HepG2 (cell line): ENCODE measurements at regions not wholly inside any gene's neighbourhood (a gene's known extent, or its start where the extent isn't known, plus 50 kb on each side); places are given as distances from the start of the nearest gene placed in this dataset.

ENCODE experiments used
- ATAC-seq: fragments of 200-7000 bp; cut with Tn5 transposase; 3 replicates; pipeline ENCODE4 v1.9.1; 2020; ENCODE audit warnings: mild to moderate bottlenecking, moderate library complexity
- BruUV-seq: library from RNA; stranded (reverse); fragments of 400-500 nt; replicated peaks from 2 replicates; lab custom pipeline; 2021; lab: Mats Ljungman, UMichigan
- CTCF ChIA-PET: fragments of 300-600 bp; formaldehyde crosslinking; extraction: SDS; loops from one replicate; lab custom pipeline; 2021; ENCODE audit warnings: low total read pairs, inconsistent platforms, low intra/inter-chr PET ratio; lab: Yijun Ruan, JAX
- POLR2A ChIA-PET: fragments of 350-600 bp; sonication (Branson Sonifier 250); formaldehyde crosslinking; loops from one replicate; lab custom pipeline; 2020; ENCODE audit warnings: antibody characterized with exemption, inconsistent platforms; lab: Yijun Ruan, JAX
- DNase-seq: peaks from one replicate; pipeline ENCODE4 v3.0.0-alpha.2; 2015; ENCODE audit warnings: low spot score
- FAIRE-seq: peaks from 3 replicates; lab custom pipeline; 2011; peaks lifted over from hg19 to GRCh38; lab: Jason Lieb, UNC
- H2AFZ ChIP-seq: one replicate; pipeline ENCODE4 v1.6.1; 2011; ENCODE audit warnings: low read length, inconsistent platforms
- H3K27ac ChIP-seq: fragments of 300-600 bp; 3 replicates; pipeline ENCODE4 v1.8.0; 2011; ENCODE audit warnings: mixed run types, mild to moderate bottlenecking, mixed read lengths, low read length, inconsistent platforms; ENCODE audit not compliant: insufficient read depth; ENCODE audit errors: extremely low read length
- H3K27me3 ChIP-seq, 2 experiments: fragments of 200-600 bp in 1 of 2; 2 replicates in 1 of 2; 3 replicates in 1 of 2; pipeline versions ENCODE4 v1.6.0 to v1.8.0; 2011; ENCODE audit warnings: low read length in 2 of 2, mild to moderate bottlenecking in 2 of 2, moderate library complexity in 2 of 2, inconsistent platforms in 1 of 2; ENCODE audit not compliant: insufficient read depth in 2 of 2, control insufficient read depth in 1 of 2
- H3K36me3 ChIP-seq, 2 experiments: fragments of 200-600 bp in 1 of 2; replicated peaks in 1 of 2; 2 replicates in 1 of 2; 3 replicates in 1 of 2; pipeline versions ENCODE4 v1.5.1 to v1.8.0; 2011; ENCODE audit warnings: low read length in 2 of 2, inconsistent platforms in 1 of 2; ENCODE audit not compliant: insufficient read depth in 2 of 2, control insufficient read depth in 1 of 2
- H3K4me1 ChIP-seq: 2 replicates; pipeline ENCODE4 v1.5.1; 2012; ENCODE audit warnings: low read length, inconsistent platforms; ENCODE audit not compliant: insufficient read depth
- H3K4me2 ChIP-seq: 2 replicates; pipeline ENCODE4 v1.6.0; 2011; ENCODE audit warnings: low read depth, low read length, inconsistent platforms
- H3K4me3 ChIP-seq, 3 experiments: fragments of 200-600 bp in 1 of 3; sonication (generic), shearing (Covaris generic) in 1 of 3; replicated peaks in 1 of 3; 2 replicates each; pipeline ENCODE4 v1.5.1; 2011 to 2016; ENCODE audit warnings: low read length in 3 of 3, inconsistent platforms in 2 of 3, low read depth in 2 of 3, mild to moderate bottlenecking in 2 of 3, control low read depth in 1 of 3, mixed read lengths in 1 of 3; ENCODE audit not compliant: insufficient read depth in 1 of 3
- H3K79me2 ChIP-seq: one replicate; pipeline ENCODE4 v1.6.1; 2011; ENCODE audit warnings: low read length, inconsistent platforms; ENCODE audit not compliant: insufficient read depth
- H3K9ac ChIP-seq: 2 replicates; pipeline ENCODE4 v1.6.0; 2011; ENCODE audit warnings: mild to moderate bottlenecking, low read depth, low read length, inconsistent platforms; ENCODE audit not compliant: insufficient read depth
- H3K9me3 ChIP-seq: 2 replicates; pipeline ENCODE4 v1.5.1; 2012; ENCODE audit warnings: mild to moderate bottlenecking, low read length
- H4K20me1 ChIP-seq: 2 replicates; pipeline ENCODE4 v1.6.0; 2011; ENCODE audit warnings: inconsistent platforms, mild to moderate bottlenecking, low read length, moderate library complexity; ENCODE audit not compliant: insufficient read depth
- CCDC6 ChIP-seq: sonication (generic); formaldehyde crosslinking; IDR thresholded peaks from 2 replicates; pipeline ENCODE4 v1.8.1; 2022; ENCODE audit warnings: mild to moderate bottlenecking, missing genetic modification reagents, moderate library complexity
- FOXA3 ChIP-seq: IDR thresholded peaks from 2 replicates; pipeline ENCODE4 v1.6.1; 2016; ENCODE audit warnings: missing genetic modification reagents, missing compliant biosample characterization
- GTF3A ChIP-seq: sonication (generic); formaldehyde crosslinking; conservative IDR thresholded peaks from 2 replicates; pipeline ENCODE4 v1.4.0; 2020; ENCODE audit warnings: mild to moderate bottlenecking, missing genetic modification reagents
- HNF4G ChIP-seq, 2 experiments: sonication (generic) in 1 of 2; formaldehyde crosslinking in 1 of 2; IDR thresholded peaks; 2 replicates each; pipeline versions ENCODE4 v1.4.0 to v1.6.1; 2011 to 2020; ENCODE audit warnings: borderline replicate concordance in 2 of 2, low read depth in 2 of 2, mild to moderate bottlenecking in 2 of 2, low read length in 1 of 2, missing genetic modification reagents in 1 of 2, moderate library complexity in 1 of 2
- IRF2 ChIP-seq: IDR thresholded peaks from 2 replicates; pipeline ENCODE4 v1.6.1; 2018; ENCODE audit warnings: missing genetic modification reagents, missing compliant biosample characterization
- JUNB ChIP-seq: sonication (generic); formaldehyde crosslinking; IDR thresholded peaks from 2 replicates; pipeline ENCODE4 v1.8.0; 2022; ENCODE audit warnings: missing genetic modification reagents, mild to moderate bottlenecking, borderline replicate concordance
- JUND ChIP-seq: sonication (generic); formaldehyde crosslinking; IDR thresholded peaks from 2 replicates; pipeline ENCODE4 v1.8.0; 2022; ENCODE audit warnings: mild to moderate bottlenecking, missing genetic modification reagents
- KDM5A ChIP-seq: fragments of 200-600 bp; sonication (generic); IDR thresholded peaks from 2 replicates; pipeline ENCODE4 v1.7.0; 2018; ENCODE audit warnings: antibody characterized with exemption, mild to moderate bottlenecking, low read length, borderline replicate concordance
- KLF15 ChIP-seq: sonication (generic); formaldehyde crosslinking; IDR thresholded peaks from 2 replicates; pipeline ENCODE4 v1.8.1; 2023; ENCODE audit warnings: borderline replicate concordance, mild to moderate bottlenecking, inconsistent platforms, missing genetic modification reagents, mixed read lengths
- PRMT3 ChIP-seq: sonication (generic); formaldehyde crosslinking; IDR thresholded peaks from 2 replicates; pipeline ENCODE4 v1.8.1; 2022; ENCODE audit warnings: low read depth, mild to moderate bottlenecking, moderate library complexity, missing genetic modification reagents, borderline replicate concordance
- RBM39 ChIP-seq: fragments of 200-400 bp; formaldehyde crosslinking; IDR thresholded peaks from one replicate; pipeline ENCODE4 v1.6.1; 2018; ENCODE audit warnings: antibody characterized with exemption, mild to moderate bottlenecking, low read depth, low read length; ENCODE audit not compliant: poor library complexity, severe bottlenecking
- SRSF9 ChIP-seq: fragments of 200-400 bp; formaldehyde crosslinking; IDR thresholded peaks from 2 replicates; pipeline ENCODE4 v1.6.1; 2018; ENCODE audit warnings: borderline replicate concordance, mild to moderate bottlenecking, low read depth, low read length; ENCODE audit not compliant: insufficient read depth, poor library complexity, severe bottlenecking
- ZFP36 ChIP-seq: fragments of 150-350 bp; IDR thresholded peaks from 2 replicates; pipeline ENCODE4 v1.6.1; 2018; ENCODE audit warnings: borderline replicate concordance, low read length, low read depth; ENCODE audit not compliant: partially characterized antibody
- ZNF274 ChIP-seq: sonication (generic); formaldehyde crosslinking; IDR thresholded peaks from 2 replicates; pipeline ENCODE4 v1.5.1; 2020; ENCODE audit warnings: mild to moderate bottlenecking, missing genetic modification reagents
- ZNF441 ChIP-seq: sonication (generic); formaldehyde crosslinking; IDR thresholded peaks from 2 replicates; pipeline ENCODE4 v1.7.0; 2021; ENCODE audit warnings: missing genetic modification reagents, borderline replicate concordance
- ZNF816 ChIP-seq: sonication (generic); formaldehyde crosslinking; IDR thresholded peaks from 2 replicates; pipeline ENCODE4 v1.8.0; 2022; ENCODE audit warnings: missing genetic modification reagents, mild to moderate bottlenecking, borderline replicate concordance
- ZNF841 ChIP-seq: sonication (generic); formaldehyde crosslinking; IDR thresholded peaks from 2 replicates; pipeline ENCODE4 v1.8.1; 2023; ENCODE audit warnings: missing genetic modification reagents, borderline replicate concordance
- ZSCAN12 ChIP-seq: sonication (generic); formaldehyde crosslinking; IDR thresholded peaks from 2 replicates; pipeline ENCODE4 v1.9.0; 2021; ENCODE audit warnings: mild to moderate bottlenecking, missing genetic modification reagents
- WGBS: methylation state at CpG from one replicate; pipeline ENCODE4 v1.1.6; 2017; ENCODE audit warnings: low lambda C conversion rate; 5-methylcytosine and 5-hydroxymethylcytosine counted together
- in situ Hi-C: cut with HindIII; loops from 2 replicates; pipeline ENCODE4 v1.10.0; 2017; ENCODE audit warnings: low pct_unique_long_range_greater_than_20kb; ENCODE audit not compliant: extremely low pct_ligation_motif_present
- intact Hi-C: fragments of 100-400 bp; cut with micrococcal nuclease; formaldehyde crosslinking; loops from one replicate; pipeline ENCODE4 v1.10.0; 2022; ENCODE audit not compliant: unreplicated experiment

DNA sequence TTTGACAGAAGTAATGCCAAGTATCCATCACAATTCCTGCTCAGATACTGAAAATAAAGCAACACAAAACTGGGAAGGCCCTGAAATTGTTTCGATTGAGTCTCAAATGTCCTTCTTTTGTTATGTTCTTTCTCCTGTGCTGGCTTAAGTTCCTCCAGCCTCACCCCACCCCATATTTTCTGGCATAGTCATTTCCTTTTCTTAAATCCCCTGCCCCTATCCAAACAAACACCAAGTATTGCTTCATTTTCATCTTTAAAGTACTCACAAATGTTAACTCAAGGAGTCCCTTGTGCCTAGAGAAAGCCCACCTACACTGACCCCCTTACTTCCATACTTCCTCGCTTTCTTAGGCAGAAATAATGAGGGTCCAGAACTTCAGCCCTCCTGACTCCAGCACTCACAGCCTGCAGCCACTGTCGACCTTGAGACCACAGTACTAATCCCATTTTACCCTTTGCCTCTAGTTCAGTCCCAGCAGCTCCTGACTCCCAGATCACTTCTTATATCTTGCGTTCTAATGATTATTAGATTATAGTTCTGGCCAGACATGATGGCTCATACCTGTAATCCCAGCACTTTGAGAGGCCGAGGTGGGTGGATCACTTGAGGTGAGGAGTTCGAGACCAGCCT is 73.2 kb upstream of the ST8SIA6 start:
- BruUV-seq: no TSS peak
- ATAC-seq: no peak
- Histone ChIP-seq H3K9ac (no peak overlapping the region), H3K27ac (no peak overlapping the region), H4K20me1 (no peaks in the 10 kb centered on the region), H3K4me2 (no peak overlapping the region), H2AFZ (no peak overlapping the region), H3K4me3 (no peak overlapping the region), H3K27me3 (no peaks in the 10 kb centered on the region), H3K9me3 (no peaks in the 10 kb centered on the region), H3K79me2 (no peaks in the 10 kb centered on the region), H3K4me1 (peaks cover 13% of the 10 kb centered on the region), H3K36me3 (no peaks in the 10 kb centered on the region)
- no peak for FAIRE-seq
- ChIA-PET CTCF (no interaction called here), POLR2A (no interaction called here)
- in situ Hi-C loops (no loop called here), intact Hi-C loops (no loop called here)
- DNase-seq: no peak
- TF ChIP-seq IRF2 (CRISPR knock-in tag) (no peak), ZNF816 (CRISPR knock-in tag) (no peak), PRMT3 (no peak), RBM39 (no peak), JUNB (CRISPR knock-in tag) (no peak), KDM5A (no peak), FOXA3 (CRISPR knock-in tag) (no peak), GTF3A (no peak), ZFP36 (no peak), HNF4G (IDR thresholded peaks at IDR 0.05; ENCODE audit: borderline replicate concordance, low read depth, low read length) (no peak), HNF4G (CRISPR knock-in tag; IDR thresholded peaks at IDR 0.05; ENCODE audit: borderline replicate concordance, low read depth) (no peak), SRSF9 (no peak), KLF15 (CRISPR knock-in tag) (no peak), CCDC6 (CRISPR knock-in tag) (no peak), ZSCAN12 (CRISPR knock-in tag) (no peak), ZNF274 (CRISPR knock-in tag) (no peak), ZNF441 (CRISPR knock-in tag) (no peak), JUND (CRISPR knock-in tag) (no peak), ZNF841 (no peak)
- WGBS: 12% methylated on average over 6 of the region's 6 CpGs
